OCI-LY7 (cell line): ENCODE measurements at regions not wholly inside any gene's neighbourhood (a gene's known extent, or its start where the extent isn't known, plus 50 kb on each side); places are given as distances from the start of the nearest gene placed in this dataset.

ENCODE experiments used
- CTCF ChIP-seq: fragments of 200-600 bp; sonication (generic); conservative IDR thresholded peaks from 2 replicates; pipeline ENCODE4 v1.5.1; 2014; ENCODE audit warnings: mild to moderate bottlenecking, antibody characterized with exemption, low read length, moderate library complexity, mixed read lengths
- EZH2phosphoT487 ChIP-seq: fragments of 200-600 bp; sonication (generic); IDR thresholded peaks from 2 replicates; pipeline ENCODE4 v1.6.1; 2018; ENCODE audit warnings: low read depth, borderline replicate concordance, mild to moderate bottlenecking, mixed run types, antibody characterized with exemption, low read length, moderate library complexity, mixed read lengths

DNA sequence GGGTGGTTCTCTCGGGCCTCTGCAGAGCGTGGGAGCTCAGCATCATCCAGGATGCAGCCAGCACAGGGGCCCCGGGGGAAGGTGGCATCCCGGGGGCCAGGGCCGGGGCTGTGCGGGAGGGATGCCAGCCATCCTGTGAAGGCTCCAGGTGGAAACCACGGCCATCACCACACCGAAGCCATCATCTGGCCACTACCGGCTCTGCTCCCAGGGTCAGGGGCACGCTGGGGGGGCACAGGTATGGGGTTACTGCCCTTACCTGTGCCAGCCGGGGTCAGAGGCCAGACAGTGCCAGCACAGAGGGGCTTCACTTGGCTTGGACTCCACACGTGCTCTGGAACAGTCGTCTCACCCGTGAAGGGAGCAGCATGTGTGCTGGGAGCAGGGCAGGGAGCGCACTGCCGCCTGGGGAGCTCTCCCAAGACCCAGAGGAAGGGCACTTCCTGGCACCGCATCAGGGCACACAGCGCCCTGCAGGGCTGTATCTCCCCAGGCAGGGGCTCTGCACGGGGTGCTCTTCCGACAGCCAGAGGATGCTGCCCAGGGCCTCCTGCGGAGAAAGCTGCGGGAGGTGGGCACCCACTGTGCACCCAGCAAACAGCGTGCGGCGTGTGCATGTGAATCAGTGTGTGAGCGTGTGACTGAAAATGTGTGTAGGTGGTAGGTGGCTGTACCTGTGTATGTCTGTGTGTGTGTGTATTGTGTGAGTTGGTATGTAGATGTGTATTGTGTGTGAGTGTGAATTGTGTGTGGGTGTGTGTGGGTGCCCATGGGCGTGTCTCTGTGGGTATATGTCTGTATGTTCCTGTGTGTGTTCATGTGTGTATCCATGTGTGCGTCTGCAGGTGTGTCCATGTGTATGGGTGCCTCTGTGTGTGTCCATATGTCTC, 75.0 kb downstream of the PTGR3 start:
- TF ChIP-seq CTCF (no peak), EZH2phosphoT487 (no peak)
